WERI-Rb-1 (cell line): ENCODE measurements at regions not wholly inside any gene's neighbourhood (a gene's known extent, or its start where the extent isn't known, plus 50 kb on each side); places are given as distances from the start of the nearest gene placed in this dataset.

Experiments used
- DNase-seq: peaks from one replicate; pipeline ENCODE4 v3.0.0-alpha.2; 2020
- H3K27ac ChIP-seq: fragments of 250-450 bp; sonication (Bioruptor Pico); 2 replicates; pipeline ENCODE4 v1.5.1; 2020; ENCODE audit warnings: mild to moderate bottlenecking, moderate library complexity
- H3K27me3 ChIP-seq: fragments of 250-450 bp; sonication (Bioruptor Pico); 2 replicates; pipeline ENCODE4 v1.5.1; 2021; ENCODE audit warnings: mild to moderate bottlenecking, low read depth, moderate library complexity; ENCODE audit not compliant: insufficient read depth, severe bottlenecking
- H3K36me3 ChIP-seq: fragments of 250-450 bp; sonication (Bioruptor Pico); 2 replicates; pipeline ENCODE4 v1.5.1; 2020; ENCODE audit warnings: mild to moderate bottlenecking, moderate library complexity
- H3K4me3 ChIP-seq: 2 replicates; pipeline ENCODE4 v1.5.1; 2011; ENCODE audit warnings: low read depth, mild to moderate bottlenecking, control low read depth, low read length
- H3K9me3 ChIP-seq: fragments of 250-450 bp; sonication (Bioruptor Pico); 2 replicates; pipeline ENCODE4 v1.5.1; 2021; ENCODE audit warnings: mild to moderate bottlenecking, moderate library complexity; ENCODE audit not compliant: severe bottlenecking
- TF ChIP-seq, protein P1 (sequence below): IDR thresholded peaks from 2 replicates; pipeline ENCODE4 v1.5.1; 2011; ENCODE audit warnings: low read depth, mild to moderate bottlenecking, control low read depth, inconsistent platforms, low read length

DNA sequence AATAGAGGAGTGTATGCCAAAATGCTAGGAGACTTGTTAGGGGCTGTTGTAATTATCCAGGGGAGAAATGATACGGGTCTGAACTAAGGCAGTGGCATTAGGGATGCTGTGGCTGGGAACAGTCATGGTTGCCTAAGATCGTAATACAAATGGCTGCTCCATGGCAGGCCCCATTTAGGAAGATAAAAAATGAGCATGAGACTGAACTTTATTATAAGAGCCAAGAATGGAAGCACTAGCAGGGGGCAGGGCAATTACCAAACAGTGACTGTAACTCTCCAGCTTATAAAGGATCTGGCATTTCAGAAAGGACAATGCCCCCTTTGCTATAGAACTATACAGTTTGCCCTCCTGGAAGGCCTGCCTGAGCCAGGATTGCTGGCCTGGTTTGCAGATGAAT, 503.3 kb upstream of the CDH5 start:
- TF ChIP-seq, protein P1, sequence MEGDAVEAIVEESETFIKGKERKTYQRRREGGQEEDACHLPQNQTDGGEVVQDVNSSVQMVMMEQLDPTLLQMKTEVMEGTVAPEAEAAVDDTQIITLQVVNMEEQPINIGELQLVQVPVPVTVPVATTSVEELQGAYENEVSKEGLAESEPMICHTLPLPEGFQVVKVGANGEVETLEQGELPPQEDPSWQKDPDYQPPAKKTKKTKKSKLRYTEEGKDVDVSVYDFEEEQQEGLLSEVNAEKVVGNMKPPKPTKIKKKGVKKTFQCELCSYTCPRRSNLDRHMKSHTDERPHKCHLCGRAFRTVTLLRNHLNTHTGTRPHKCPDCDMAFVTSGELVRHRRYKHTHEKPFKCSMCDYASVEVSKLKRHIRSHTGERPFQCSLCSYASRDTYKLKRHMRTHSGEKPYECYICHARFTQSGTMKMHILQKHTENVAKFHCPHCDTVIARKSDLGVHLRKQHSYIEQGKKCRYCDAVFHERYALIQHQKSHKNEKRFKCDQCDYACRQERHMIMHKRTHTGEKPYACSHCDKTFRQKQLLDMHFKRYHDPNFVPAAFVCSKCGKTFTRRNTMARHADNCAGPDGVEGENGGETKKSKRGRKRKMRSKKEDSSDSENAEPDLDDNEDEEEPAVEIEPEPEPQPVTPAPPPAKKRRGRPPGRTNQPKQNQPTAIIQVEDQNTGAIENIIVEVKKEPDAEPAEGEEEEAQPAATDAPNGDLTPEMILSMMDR = no peak
- DNase-seq = no peak
- H3K9me3 ChIP-seq = no peaks in the 10 kb centered on the region

DNA sequence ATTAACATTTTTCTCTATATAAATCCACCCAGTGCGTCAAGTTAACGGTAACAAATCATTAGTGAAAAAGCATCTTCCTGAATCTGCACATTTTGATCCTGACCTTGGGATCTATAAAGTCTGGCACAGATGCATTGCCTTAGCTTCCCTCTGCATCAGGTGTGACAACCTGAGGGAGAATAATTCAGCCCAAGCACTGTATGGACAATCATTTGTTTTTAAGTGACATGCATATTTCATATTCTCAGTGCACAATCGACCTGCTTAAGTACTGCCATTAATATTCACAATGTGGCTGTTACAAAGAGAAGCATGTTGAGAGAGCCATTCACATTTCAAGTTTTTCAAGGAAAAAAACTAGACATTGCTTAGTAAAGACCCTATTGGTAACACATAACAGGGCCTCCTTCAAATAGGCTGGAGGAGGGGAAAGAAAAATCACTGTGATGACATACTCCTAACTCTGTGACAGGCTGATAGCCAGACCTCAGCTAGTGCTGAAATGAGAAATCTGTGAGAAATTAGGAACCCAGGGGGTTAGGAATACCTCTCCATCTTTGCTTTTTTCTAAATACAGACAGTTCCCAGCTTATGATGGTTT, 505.3 kb upstream of the CDH5 start:
- no peak for DNase-seq

More for the DNA sequence above, 503.3 kb upstream of the CDH5 start:
- Histone ChIP-seq H3K27ac (no peak overlapping the region), H3K36me3 (no peaks in the 10 kb centered on the region), H3K27me3 (no peaks in the 10 kb centered on the region), H3K4me3 (no peak overlapping the region)

GRCh38 chr16:65855171-65856145, 511.0 kb upstream of the CDH5 start:
- Histone ChIP-seq H3K27me3 (no peaks in the 10 kb centered on the region), H3K27ac (no peak overlapping the region), H3K4me3 (no peak overlapping the region), H3K9me3 (no peaks in the 10 kb centered on the region), H3K36me3 (no peaks in the 10 kb centered on the region)
- TF ChIP-seq, protein P1 = no peak
- DNase-seq = no peak

More for the DNA sequence above, 505.3 kb upstream of the CDH5 start:
- Histone ChIP-seq H3K4me3 (no peak overlapping the region), H3K27ac (no peak overlapping the region), H3K27me3 (no peaks in the 10 kb centered on the region), H3K36me3 (no peaks in the 10 kb centered on the region), H3K9me3 (no peaks in the 10 kb centered on the region)
- TF ChIP-seq, protein P1 = no peak

GRCh38 chr16:65846210-65846602, 520.3 kb upstream of the CDH5 start:
- Histone ChIP-seq H3K27me3 (no peaks in the 10 kb centered on the region), H3K36me3 (no peaks in the 10 kb centered on the region), H3K27ac (no peak overlapping the region), H3K4me3 (no peak overlapping the region), H3K9me3 (no peaks in the 10 kb centered on the region)
- DNase-seq = no peak
- TF ChIP-seq, protein P1 = no peak

- Histone ChIP-seq H3K27me3 (no peaks in the 10 kb centered on the region), H3K4me3 (no peak overlapping the region), H3K9me3 (no peaks in the 10 kb centered on the region), H3K36me3 (no peaks in the 10 kb centered on the region), H3K27ac (no peak overlapping the region)
- no peak for DNase-seq
- TF ChIP-seq, protein P1 = no peak
Measured at GRCh38 chr16:65845466-65846209, 520.9 kb upstream of the CDH5 start.
